Right lobe of liver (tissue), 6 donors: ENCODE measurements at regions not wholly inside any gene's neighbourhood (a gene's known extent, or its start where the extent isn't known, plus 50 kb on each side); places are given as distances from the start of the nearest gene placed in this dataset.

Experiments
- ATAC-seq, 4 donors: fragments of 200-7000 bp; cut with Tn5 transposase; one replicate each; pipeline ENCODE4 v1.9.1; 2020; ENCODE audit warnings: mild to moderate bottlenecking in 4 of 4, moderate library complexity in 4 of 4
- DNase-seq, 3 donors: peaks; one replicate each; pipeline ENCODE4 v3.0.0-alpha.2; 2020
- H3K27ac ChIP-seq, 3 donors: fragments of 200-600 bp; one replicate each; pipeline ENCODE4 v1.8.0; 2022
- H3K27me3 ChIP-seq, 2 donors: fragments of 200-600 bp; one replicate each; pipeline ENCODE4 v1.8.0; 2022
- H3K36me3 ChIP-seq, 4 donors: fragments of 200-600 bp; sonication (generic) in 1 of 4; one replicate each; pipeline versions ENCODE4 v1.5.1 to v1.8.0; 2017 to 2022; ENCODE audit warnings: control low read depth in 1 of 4
- H3K4me1 ChIP-seq, 4 donors: fragments of 200-600 bp; sonication (generic) in 1 of 4; one replicate each; pipeline versions ENCODE4 v1.5.1 to v1.8.0; 2017 to 2022; ENCODE audit warnings: control low read depth in 1 of 4
- H3K4me3 ChIP-seq, 3 donors: fragments of 200-600 bp; one replicate each; pipeline ENCODE4 v1.8.0; 2022
- H3K9me3 ChIP-seq, 4 donors: fragments of 200-600 bp; sonication (generic) in 1 of 4; one replicate each; pipeline versions ENCODE4 v1.5.1 to v1.8.0; 2017 to 2022; ENCODE audit warnings: control low read depth in 1 of 4
- CTCF ChIP-seq, 4 donors: fragments of 200-600 bp in 3 of 4; fragments of 450-650 bp in 1 of 4; IDR thresholded peaks; one replicate each; pipeline versions ENCODE4 v1.5.1 to v1.8.0; 2016 to 2022; ENCODE audit warnings: antibody characterized with exemption in 4 of 4, mild to moderate bottlenecking in 2 of 4
- POLR2A ChIP-seq: fragments of 450-650 bp; IDR thresholded peaks from one replicate; pipeline ENCODE4 v1.6.1; 2017; ENCODE audit warnings: antibody characterized with exemption, mild to moderate bottlenecking
- WGBS: methylation state at CpG from one replicate; pipeline ENCODE4 v1.1.6; 2018; ENCODE audit warnings: low coverage, low lambda C conversion rate; ENCODE audit not compliant: insufficient coverage; ENCODE audit errors: missing lambda C conversion rate; 5-methylcytosine and 5-hydroxymethylcytosine counted together
- intact Hi-C, 2 donors: fragments of 100-400 bp; cut with DNase I; formaldehyde crosslinking; loops; one replicate each; pipeline versions ENCODE4 v1.11.2 to v1.14.1; 2022
- donor health status: DM: no; HTN: yes; CAD: no.
- donor health status: DM: no; HTN: no; CAD: no.
- donor health status: DM: no; HTN: no; CAD: no.
- donor health status: DM: no; HTN: yes; CAD: no.
- donor health status: DM: no; HTN: yes; CAD: no.

DNA sequence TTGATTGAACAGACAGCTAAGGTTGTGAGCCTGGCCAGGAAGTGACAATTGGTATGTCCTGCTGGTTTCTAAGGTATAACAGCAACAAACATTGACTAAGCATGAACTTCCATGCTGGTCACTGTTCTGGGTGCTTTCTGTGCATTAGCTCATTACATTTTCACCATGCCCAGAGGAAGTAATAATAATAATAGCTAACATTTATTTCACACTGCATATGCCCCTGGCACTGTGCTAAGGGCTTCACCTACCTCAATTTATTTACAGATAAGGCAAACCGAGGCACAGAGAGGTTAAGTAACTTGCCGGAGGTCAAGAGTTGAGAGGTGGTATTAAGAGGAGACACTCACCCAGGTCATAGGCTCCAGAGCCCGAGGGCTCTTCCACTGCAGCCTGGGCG is 113.6 kb downstream of the PDCL3 start:
- DNase-seq, result no peak
- intact Hi-C loops, result no loop called here
- no peaks in the 10 kb centered on the region for H3K9me3 ChIP-seq
- TF ChIP-seq CTCF (IDR thresholded peaks at IDR 0.05) (no peak), POLR2A (no peak)
- H3K4me3 ChIP-seq, result no peak overlapping the region
- H3K36me3 ChIP-seq, result no peaks in the 10 kb centered on the region
- H3K27ac ChIP-seq, result no peak overlapping the region
- no peaks in the 10 kb centered on the region for H3K27me3 ChIP-seq
- no peaks in the 10 kb centered on the region for H3K4me1 ChIP-seq
- 80% methylated on average over 4 of the region's 4 CpGs for WGBS
- ATAC-seq, result no peak

GRCh38 chr2:100677611-100678185 is 114.9 kb downstream of the PDCL3 start:
- Histone ChIP-seq H3K36me3 (no peaks in the 10 kb centered on the region), H3K27me3 (no peaks in the 10 kb centered on the region), H3K4me3 (no peak overlapping the region), H3K9me3 (no peaks in the 10 kb centered on the region), H3K4me1 (no peaks in the 10 kb centered on the region), H3K27ac (no peak overlapping the region)
- no peak for TF ChIP-seq POLR2A
- no peak for TF ChIP-seq CTCF (IDR thresholded peaks at IDR 0.05)
- WGBS, result 73% methylated on average over 10 of the region's 11 CpGs
- no peak for DNase-seq
- no peak for ATAC-seq
- intact Hi-C loops, result no loop called here

DNA sequence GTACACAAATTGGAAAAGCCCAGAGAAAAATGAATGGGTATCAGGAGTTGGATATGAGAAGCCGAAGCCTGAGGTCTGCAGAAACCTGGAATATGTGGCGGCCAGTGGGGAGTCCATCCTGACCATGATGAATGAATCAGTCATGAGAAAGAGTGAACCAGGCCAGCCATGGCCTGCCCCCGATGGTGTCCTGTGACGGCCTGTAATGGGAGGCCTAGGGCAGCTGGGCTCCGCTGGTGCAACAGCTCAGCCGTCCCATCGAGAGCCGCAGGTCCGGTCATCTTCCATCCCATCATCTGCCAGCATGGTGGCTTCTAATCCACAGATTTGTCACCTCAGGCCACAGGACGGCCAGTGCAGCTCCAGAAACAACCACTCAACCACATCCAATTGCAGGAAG is 116.4 kb downstream of the PDCL3 start:
- DNase-seq (no peak), ATAC-seq (no peak)
- no peak overlapping the region for H3K4me3 ChIP-seq
- TF ChIP-seq CTCF (IDR thresholded peaks at IDR 0.05), result no peak
- no peak for TF ChIP-seq POLR2A
- H3K4me1 ChIP-seq, result no peaks in the 10 kb centered on the region
- peaks cover 0 to 5% (median 0%) of the 10 kb centered on the region in 4 donors for H3K9me3 ChIP-seq
- H3K27ac ChIP-seq, result no peak overlapping the region
- no CpG with 5 or more reads among the region's 10 CpGs for WGBS
- intact Hi-C loops, result no loop called here
- H3K36me3 ChIP-seq, result no peaks in the 10 kb centered on the region
- H3K27me3 ChIP-seq, result no peaks in the 10 kb centered on the region

- Histone ChIP-seq H3K4me1 (peaks cover 0 to 2% (median 0%) of the 10 kb centered on the region in 4 donors), H3K4me3 (no peak overlapping the region), H3K27me3 (no peaks in the 10 kb centered on the region), H3K9me3 (peaks cover 0 to 12% (median 0%) of the 10 kb centered on the region in 4 donors), H3K36me3 (no peaks in the 10 kb centered on the region), H3K27ac (no peak overlapping the region)
- ATAC-seq (no peak), DNase-seq (no peak)
- WGBS, result 58% methylated on average over 4 of the region's 7 CpGs
- intact Hi-C loops, result no loop called here
- no peak for TF ChIP-seq CTCF (IDR thresholded peaks at IDR 0.05)
- no peak for TF ChIP-seq POLR2A
Measured at GRCh38 chr2:100682536-100682935, 119.7 kb downstream of the PDCL3 start.

GRCh38 chr2:100683231-100683630 is 120.4 kb downstream of the PDCL3 start:
- ATAC-seq (no peak), DNase-seq (no peak)
- H3K9me3 ChIP-seq, result peaks cover 0 to 12% (median 0%) of the 10 kb centered on the region in 4 donors
- no peaks in the 10 kb centered on the region for H3K27me3 ChIP-seq
- 86% methylated on average over 3 of the region's 4 CpGs for WGBS
- no peak overlapping the region for H3K4me3 ChIP-seq
- peaks cover 0 to 2% (median 0%) of the 10 kb centered on the region in 4 donors for H3K4me1 ChIP-seq
- H3K27ac ChIP-seq, result no peak overlapping the region
- no peaks in the 10 kb centered on the region for H3K36me3 ChIP-seq
- intact Hi-C loops, result no loop called here
- TF ChIP-seq POLR2A, result no peak
- no peak for TF ChIP-seq CTCF (IDR thresholded peaks at IDR 0.05)
